ENCODE measurements at regions not wholly inside any gene's neighbourhood (a gene's known extent, or its start where the extent isn't known, plus 50 kb on each side); places are given as distances from the start of the nearest gene placed in this dataset.

DNA sequence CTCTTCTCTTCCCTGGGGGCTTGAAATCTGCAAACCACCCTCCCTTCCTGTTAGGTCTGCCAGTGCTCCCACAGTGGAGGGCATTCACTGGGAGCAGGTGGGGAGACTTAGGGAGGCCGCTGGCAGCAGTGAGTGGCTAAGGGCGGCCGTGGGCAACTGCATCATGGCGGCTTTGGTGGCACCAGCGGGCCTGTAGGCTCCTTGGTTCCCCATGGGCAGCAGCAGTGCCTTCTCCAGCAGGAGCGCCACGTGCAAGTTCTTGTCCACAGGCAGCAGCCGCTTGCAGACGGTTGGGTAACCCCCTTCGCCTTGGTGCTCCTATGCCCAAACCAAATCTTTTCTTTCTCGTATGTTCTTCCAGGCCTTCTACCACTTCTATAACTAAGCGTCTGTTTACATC is 158.2 kb downstream of the SREK1 start:
- no peak overlapping the region for H3K4me3 ChIP-seq (ENCODE audit: low read length)
- TF ChIP-seq CTCF (conservative IDR thresholded peaks at IDR 0.05; ENCODE audit: low read depth, low read length) = no peak
- DNase-seq (ENCODE audit: low read depth) = no peak

- no peak overlapping the region for H3K4me3 ChIP-seq (ENCODE audit: low read length)
- TF ChIP-seq CTCF (conservative IDR thresholded peaks at IDR 0.05; ENCODE audit: low read depth, low read length) = peak; percentile 99
- peak; percentile 15 for DNase-seq (ENCODE audit: low read depth)
Measured at GRCh38 chr5:66306105-66306843, 162.2 kb downstream of the SREK1 start.

- TF ChIP-seq CTCF (conservative IDR thresholded peaks at IDR 0.05; ENCODE audit: low read depth, low read length) = no peak
- DNase-seq (ENCODE audit: low read depth) = no peak
- H3K4me3 ChIP-seq (ENCODE audit: low read length) = no peak overlapping the region
Measured at GRCh38 chr5:66306844-66307315, 162.8 kb downstream of the SREK1 start.

DNA sequence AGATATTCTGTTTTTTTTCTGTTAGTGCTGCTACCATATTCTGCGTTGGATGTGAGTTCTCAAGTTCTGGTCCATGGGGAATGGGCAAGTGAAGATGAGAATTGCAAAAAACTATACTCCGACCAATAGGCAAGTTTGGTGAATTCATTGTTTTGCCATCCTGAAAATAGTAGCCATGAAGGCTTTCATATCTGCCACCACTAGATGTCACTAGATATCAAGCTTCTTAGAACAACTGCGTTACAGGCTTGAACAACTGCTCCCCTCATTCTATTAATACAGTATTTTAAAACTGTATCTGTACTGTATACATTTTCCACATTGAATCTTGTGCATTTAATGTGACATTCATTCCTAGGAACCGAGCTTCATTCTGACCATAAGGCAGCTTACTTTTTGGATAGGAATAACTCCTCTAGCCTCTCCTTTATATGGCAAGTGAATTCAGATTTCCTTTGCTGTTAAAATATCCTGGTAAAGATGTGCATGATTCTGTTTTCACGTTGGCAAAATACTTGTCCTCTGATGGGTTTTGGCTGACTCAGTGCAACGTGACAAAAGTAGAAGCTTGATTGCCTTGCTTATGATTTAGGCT is 163.6 kb downstream of the SREK1 start:
- TF ChIP-seq CTCF (conservative IDR thresholded peaks at IDR 0.05; ENCODE audit: low read depth, low read length) = peak; percentile 89
- DNase-seq (ENCODE audit: low read depth) = peak; percentile 22
- no peak overlapping the region for H3K4me3 ChIP-seq (ENCODE audit: low read length)

- TF ChIP-seq CTCF (conservative IDR thresholded peaks at IDR 0.05; ENCODE audit: low read depth, low read length) = no peak
- H3K4me3 ChIP-seq (ENCODE audit: low read length) = no peak overlapping the region
Measured at GRCh38 chr5:66312266-66312665, 168.2 kb downstream of the SREK1 start.

DNA sequence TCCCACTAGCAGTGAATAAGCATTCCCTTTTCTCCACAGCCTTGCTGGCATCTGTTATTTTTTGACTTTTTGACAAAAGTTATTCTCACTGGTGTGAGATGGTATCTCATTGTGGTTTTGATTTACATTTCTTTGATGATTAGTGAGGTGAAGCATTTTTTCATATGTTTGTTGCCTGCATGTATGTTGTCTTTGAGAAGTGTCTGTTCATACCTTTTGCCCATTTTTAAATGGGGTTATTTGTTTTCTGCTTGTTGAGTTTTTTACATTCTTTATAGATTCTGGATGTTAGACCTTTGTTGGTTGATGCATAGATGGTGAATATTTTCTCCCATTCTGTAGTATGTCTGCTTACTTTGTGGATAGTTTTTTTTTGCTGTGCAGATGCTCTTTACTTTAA is 171.7 kb downstream of the SREK1 start:
- no peak for DNase-seq (ENCODE audit: low read depth)
- H3K4me3 ChIP-seq (ENCODE audit: low read length) = no peak overlapping the region
- no peak for TF ChIP-seq CTCF (conservative IDR thresholded peaks at IDR 0.05; ENCODE audit: low read depth, low read length)

More at GRCh38 chr5:66312266-66312665, 168.2 kb downstream of the SREK1 start:
- no peak for DNase-seq (ENCODE audit: low read depth)

All from retinal pigment epithelial cell (primary cell).